ENCODE measurements at regions not wholly inside any gene's neighbourhood (a gene's known extent, or its start where the extent isn't known, plus 50 kb on each side); places are given as distances from the start of the nearest gene placed in this dataset.

GRCh38 chr5:163626904-163627434, 121.5 kb downstream of the MAT2B start:
- 12% methylated on average over 5 of the region's 5 CpGs for WGBS (ENCODE audit: low lambda C conversion rate)
- FAIRE-seq, result no peak
- POLR2A ChIA-PET, result no interaction called here

More at GRCh38 chr5:163626904-163627434, 121.5 kb downstream of the MAT2B start:
- Histone ChIP-seq H3K4me1 (ENCODE audit: insufficient read depth, low read length) (no peaks in the 10 kb centered on the region), H3K27ac (ENCODE audit: extremely low read length, insufficient read depth, low read length) (no peak overlapping the region), H3K4me3 (replicated peaks in 1 of 3; ENCODE audit: insufficient read depth in 1 of 3, low read depth in 2 of 3, low read length in 3 of 3) (no peak overlapping the region), H2AFZ (ENCODE audit: low read length) (no peak overlapping the region), H3K9ac (ENCODE audit: insufficient read depth, low read depth, low read length) (no peak overlapping the region), H3K9me3 (ENCODE audit: low read length) (no peaks in the 10 kb centered on the region), H4K20me1 (ENCODE audit: insufficient read depth, low read length) (no peaks in the 10 kb centered on the region), H3K79me2 (ENCODE audit: insufficient read depth, low read length) (no peaks in the 10 kb centered on the region), H3K27me3 (ENCODE audit: control insufficient read depth in 1 of 2, insufficient read depth in 2 of 2, low read length in 2 of 2) (no peaks in the 10 kb centered on the region), H3K4me2 (ENCODE audit: low read depth, low read length) (no peak overlapping the region), H3K36me3 (replicated peaks in 1 of 2; ENCODE audit: control insufficient read depth in 1 of 2, insufficient read depth in 2 of 2, low read length in 2 of 2) (no peaks in the 10 kb centered on the region)
- no peak for TF ChIP-seq ZNF276 (CRISPR knock-in tag; IDR thresholded peaks at IDR 0.05; ENCODE audit: low read depth)
- TF ChIP-seq MAFK (conservative IDR thresholded peaks at IDR 0.05 in 1 of 2, IDR thresholded peaks at IDR 0.05 in 1 of 2; ENCODE audit: low read length in 2 of 2), result peak; percentile 49 to 80; a peak in 3 of 4 replicates
- TF ChIP-seq MAFF (IDR thresholded peaks at IDR 0.05; ENCODE audit: low read depth, low read length), result peak; percentile 60
- no peak for TF ChIP-seq ZBTB44 (CRISPR knock-in tag; IDR thresholded peaks at IDR 0.05)
- no peak for TF ChIP-seq ZFP41 (CRISPR knock-in tag; IDR thresholded peaks at IDR 0.05; ENCODE audit: borderline replicate concordance)
- CTCF ChIA-PET (ENCODE audit: low intra/inter-chr PET ratio, low total read pairs), result no interaction called here
- no peak for DNase-seq (ENCODE audit: low spot score)
- intact Hi-C loops (cut with micrococcal nuclease; ENCODE audit: unreplicated experiment), result no loop called here
- no peak for ATAC-seq
- BruUV-seq (replicated peaks), result no TSS peak
- in situ Hi-C loops (cut with HindIII; ENCODE audit: extremely low pct_ligation_motif_present, low pct_unique_long_range_greater_than_20kb), result no loop called here
